HG03159 (cell line): ENCODE measurements at regions not wholly inside any gene's neighbourhood (a gene's known extent, or its start where the extent isn't known, plus 50 kb on each side); places are given as distances from the start of the nearest gene placed in this dataset.
"Not testable (repeated sequence)": the region's sequence is repeated elsewhere in the genome, so short reads cannot be mapped to it uniquely, and the experiment has no call there.

Experiments
- ATAC-seq: cut with Tn5 transposase; IDR thresholded peaks from one replicate; pipeline ENCODE4 v1.9.1; 2021; ENCODE audit warnings: mild to moderate bottlenecking, moderate library complexity; ENCODE audit not compliant: unreplicated experiment

- no peak for ATAC-seq
Observed at GRCh38 chr6:23608931-23609435, 517.0 kb upstream of the NRSN1 start.

GRCh38 chr6:23611776-23612381, 514.1 kb upstream of the NRSN1 start:
- ATAC-seq, result no peak

GRCh38 chr6:23618366-23618765, 507.6 kb upstream of the NRSN1 start:
- ATAC-seq, result no peak

GRCh38 chr6:23620911-23621401, 505.1 kb upstream of the NRSN1 start:
- no peak for ATAC-seq

GRCh38 chr6:23630726-23631635, 495.0 kb upstream of the NRSN1 start:
- ATAC-seq, result no peak

GRCh38 chr6:23633996-23634395, 492.0 kb upstream of the NRSN1 start:
- no peak for ATAC-seq

GRCh38 chr6:23635150-23635549, 490.9 kb upstream of the NRSN1 start:
- no peak for ATAC-seq

- no peak for ATAC-seq
Observed at GRCh38 chr6:23637296-23637695, 488.7 kb upstream of the NRSN1 start.

GRCh38 chr6:23642849-23643248, 483.2 kb upstream of the NRSN1 start:
- ATAC-seq, result no peak

GRCh38 chr6:23647045-23647444, 479.0 kb upstream of the NRSN1 start:
- ATAC-seq, result no peak

GRCh38 chr6:23650676-23651075, 475.3 kb upstream of the NRSN1 start:
- no peak for ATAC-seq

GRCh38 chr6:23654745-23655144, 471.3 kb upstream of the NRSN1 start:
- no peak for ATAC-seq

- ATAC-seq, result no peak
Observed at GRCh38 chr6:23655525-23655924, 470.5 kb upstream of the NRSN1 start.

- ATAC-seq, result no peak
Observed at GRCh38 chr6:23656255-23657194, 469.5 kb upstream of the NRSN1 start.

- no peak for ATAC-seq
Observed at GRCh38 chr6:23659125-23659524, 466.9 kb upstream of the NRSN1 start.

- ATAC-seq, result no peak
Observed at GRCh38 chr6:23661549-23661948, 464.5 kb upstream of the NRSN1 start.

- ATAC-seq, result no peak
Observed at GRCh38 chr6:23663096-23663495, 462.9 kb upstream of the NRSN1 start.

- no peak for ATAC-seq
Observed at GRCh38 chr6:23663652-23664051, 462.4 kb upstream of the NRSN1 start.

GRCh38 chr6:23665911-23666310, 460.1 kb upstream of the NRSN1 start:
- ATAC-seq, result not testable (repeated sequence)

- ATAC-seq, result no peak
Observed at GRCh38 chr6:23672737-23673136, 453.3 kb upstream of the NRSN1 start.

- no peak for ATAC-seq
Observed at GRCh38 chr6:23678626-23679025, 447.4 kb upstream of the NRSN1 start.
